SH-SY5Y (cell line): ENCODE measurements at regions not wholly inside any gene's neighbourhood (a gene's known extent, or its start where the extent isn't known, plus 50 kb on each side); places are given as distances from the start of the nearest gene placed in this dataset.

ENCODE experiments used
- GATA2 ChIP-seq: IDR thresholded peaks from 2 replicates; pipeline ENCODE4 v1.6.1; 2011; ENCODE audit warnings: mild to moderate bottlenecking, low read depth, low read length
- GATA3 ChIP-seq: IDR thresholded peaks from 2 replicates; pipeline ENCODE4 v1.6.1; 2011; ENCODE audit warnings: low read depth, mild to moderate bottlenecking, low read length, moderate library complexity

- TF ChIP-seq GATA3 (no peak), GATA2 (no peak)
Observed at GRCh38 chr2:156157670-156158069, 174.9 kb downstream of the NR4A2 start.
